HG02840 (cell line): ENCODE measurements at regions not wholly inside any gene's neighbourhood (a gene's known extent, or its start where the extent isn't known, plus 50 kb on each side); places are given as distances from the start of the nearest gene placed in this dataset.

Source experiments
- ATAC-seq: cut with Tn5 transposase; IDR thresholded peaks from one replicate; pipeline ENCODE4 v1.9.1; 2021; ENCODE audit warnings: mild to moderate bottlenecking, moderate library complexity, moderate number of reproducible peaks; ENCODE audit not compliant: unreplicated experiment, low FRiP score

- ATAC-seq: no peak
These were observed 914.4 kb upstream of the SEMA6A start for GRCh38 chr5:117488976-117489500.

GRCh38 chr5:117487556-117487955, 912.9 kb upstream of the SEMA6A start:
- no peak for ATAC-seq

GRCh38 chr5:117486879-117487391, 912.3 kb upstream of the SEMA6A start:
- ATAC-seq: no peak

- ATAC-seq: no peak
These were observed 911.6 kb upstream of the SEMA6A start for GRCh38 chr5:117486261-117486660.

GRCh38 chr5:117475919-117476318, 901.3 kb upstream of the SEMA6A start:
- ATAC-seq: no peak

- ATAC-seq: no peak
These were observed 898.5 kb upstream of the SEMA6A start for GRCh38 chr5:117473165-117473564.

GRCh38 chr5:117463881-117464570, 889.4 kb upstream of the SEMA6A start:
- ATAC-seq: no peak

GRCh38 chr5:117461966-117462365, 887.3 kb upstream of the SEMA6A start:
- no peak for ATAC-seq

GRCh38 chr5:117461403-117461802, 886.8 kb upstream of the SEMA6A start:
- no peak for ATAC-seq

GRCh38 chr5:117457656-117458055, 883.0 kb upstream of the SEMA6A start:
- ATAC-seq: no peak

GRCh38 chr5:117456866-117457470, 882.3 kb upstream of the SEMA6A start:
- ATAC-seq: no peak

- ATAC-seq: peak; percentile 11
These were observed 880.9 kb upstream of the SEMA6A start for GRCh38 chr5:117455236-117456233.

GRCh38 chr5:117454716-117455212, 880.1 kb upstream of the SEMA6A start:
- peak; percentile 90 for ATAC-seq

GRCh38 chr5:117436846-117437245, 862.2 kb upstream of the SEMA6A start:
- no peak for ATAC-seq

GRCh38 chr5:117435203-117435602, 860.6 kb upstream of the SEMA6A start:
- no peak for ATAC-seq

GRCh38 chr5:117434254-117434653, 859.6 kb upstream of the SEMA6A start:
- no peak for ATAC-seq

- ATAC-seq: no peak
These were observed 859.2 kb upstream of the SEMA6A start for GRCh38 chr5:117433818-117434217.

GRCh38 chr5:117431091-117431490, 856.5 kb upstream of the SEMA6A start:
- no peak for ATAC-seq

GRCh38 chr5:117425163-117425562, 850.5 kb upstream of the SEMA6A start:
- ATAC-seq: no peak

GRCh38 chr5:117424559-117424958, 849.9 kb upstream of the SEMA6A start:
- no peak for ATAC-seq
